ENCODE measurements at regions not wholly inside any gene's neighbourhood (a gene's known extent, or its start where the extent isn't known, plus 50 kb on each side); places are given as distances from the start of the nearest gene placed in this dataset.

DNA sequence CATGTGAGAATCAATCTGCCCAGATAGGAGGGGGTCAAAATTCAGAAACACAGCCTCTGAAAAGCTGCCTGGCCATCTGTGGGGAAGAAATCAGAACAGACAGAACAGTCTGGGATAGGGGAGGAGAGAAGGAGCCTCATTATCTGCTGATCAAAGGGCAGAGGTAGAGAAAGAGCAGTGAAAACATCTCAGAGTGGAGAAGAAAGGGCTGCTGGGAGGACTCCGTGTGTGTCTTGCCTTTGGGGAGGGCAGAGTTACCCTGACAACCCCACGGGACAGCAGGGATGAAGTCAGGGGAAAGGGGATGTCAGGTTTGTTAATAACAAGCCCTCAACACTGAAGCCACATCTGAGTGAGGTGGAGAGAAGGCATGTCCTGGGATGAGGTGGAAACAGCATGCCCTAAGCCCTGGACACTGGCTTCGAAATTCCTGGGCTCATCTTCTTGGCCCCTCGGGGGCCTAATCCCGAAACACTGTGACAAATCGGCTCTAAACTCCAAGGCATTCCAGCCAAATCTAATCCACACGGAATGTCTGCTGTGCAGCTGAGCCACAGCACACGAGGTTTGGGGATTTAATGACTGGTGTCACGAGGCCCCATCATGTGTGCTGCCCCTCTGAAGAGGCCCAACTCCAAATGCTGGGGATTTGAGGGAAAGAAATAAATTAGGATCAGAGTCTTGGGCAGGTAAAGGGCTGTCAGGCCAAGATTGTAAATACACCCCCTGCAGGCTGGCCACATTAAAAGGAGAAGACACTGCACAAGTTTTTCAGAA is 82.8 kb upstream of the FGFR2 start:
- ChIA-PET CTCF (no interaction called here), POLR2A (no interaction called here)
- Mint-ChIP-seq H3K4me3 (ENCODE audit: unreplicated experiment) (peak overlapping the region; percentile 6), H3K4me1 (ENCODE audit: low read depth, unreplicated experiment) (peaks cover 25% of the 10 kb centered on the region), H3K27me3 (ENCODE audit: insufficient read depth, unreplicated experiment) (no peaks in the 10 kb centered on the region), H3K27ac (ENCODE audit: unreplicated experiment) (peak overlapping the region; percentile 77), H3K9me3 (ENCODE audit: unreplicated experiment) (no peaks in the 10 kb centered on the region), H3K36me3 (ENCODE audit: insufficient read depth, unreplicated experiment) (no peaks in the 10 kb centered on the region)
- no TSS peak for BruUV-seq (replicated peaks)
- H3K27me3 ChIP-seq (replicated peaks; ENCODE audit: control insufficient read depth, insufficient read depth, low read length), result no peaks in the 10 kb centered on the region
- peak in 1 of 2 experiments; percentile 16 for DNase-seq
- TF ChIP-seq, protein P1, sequence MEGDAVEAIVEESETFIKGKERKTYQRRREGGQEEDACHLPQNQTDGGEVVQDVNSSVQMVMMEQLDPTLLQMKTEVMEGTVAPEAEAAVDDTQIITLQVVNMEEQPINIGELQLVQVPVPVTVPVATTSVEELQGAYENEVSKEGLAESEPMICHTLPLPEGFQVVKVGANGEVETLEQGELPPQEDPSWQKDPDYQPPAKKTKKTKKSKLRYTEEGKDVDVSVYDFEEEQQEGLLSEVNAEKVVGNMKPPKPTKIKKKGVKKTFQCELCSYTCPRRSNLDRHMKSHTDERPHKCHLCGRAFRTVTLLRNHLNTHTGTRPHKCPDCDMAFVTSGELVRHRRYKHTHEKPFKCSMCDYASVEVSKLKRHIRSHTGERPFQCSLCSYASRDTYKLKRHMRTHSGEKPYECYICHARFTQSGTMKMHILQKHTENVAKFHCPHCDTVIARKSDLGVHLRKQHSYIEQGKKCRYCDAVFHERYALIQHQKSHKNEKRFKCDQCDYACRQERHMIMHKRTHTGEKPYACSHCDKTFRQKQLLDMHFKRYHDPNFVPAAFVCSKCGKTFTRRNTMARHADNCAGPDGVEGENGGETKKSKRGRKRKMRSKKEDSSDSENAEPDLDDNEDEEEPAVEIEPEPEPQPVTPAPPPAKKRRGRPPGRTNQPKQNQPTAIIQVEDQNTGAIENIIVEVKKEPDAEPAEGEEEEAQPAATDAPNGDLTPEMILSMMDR (IDR thresholded peaks at IDR 0.05; ENCODE audit: insufficient read depth in 1 of 2, low read depth in 1 of 2, low read length in 1 of 2, severe bottlenecking in 1 of 2, unreplicated experiment in 1 of 2), result peak in 1 of 2 experiments; percentile 12
- H3K4me3 ChIP-seq (ENCODE audit: low read depth, low read length), result no peak overlapping the region
- H3K36me3 ChIP-seq (ENCODE audit: control insufficient read depth, insufficient read depth, low read length), result no peaks in the 10 kb centered on the region
- peaks cover 28% of the 10 kb centered on the region for H3K4me1 ChIP-seq
- intact Hi-C loops (cut with micrococcal nuclease; ENCODE audit: unreplicated experiment), result loop anchor here (2.0 kb wide), 1 partner anchor 18 kb away; no protein-coding TSS in a partner anchor
- H3K9me3 ChIP-seq, result peaks cover 3% of the 10 kb centered on the region; the same call in 1 of the 2 replicates

DNA sequence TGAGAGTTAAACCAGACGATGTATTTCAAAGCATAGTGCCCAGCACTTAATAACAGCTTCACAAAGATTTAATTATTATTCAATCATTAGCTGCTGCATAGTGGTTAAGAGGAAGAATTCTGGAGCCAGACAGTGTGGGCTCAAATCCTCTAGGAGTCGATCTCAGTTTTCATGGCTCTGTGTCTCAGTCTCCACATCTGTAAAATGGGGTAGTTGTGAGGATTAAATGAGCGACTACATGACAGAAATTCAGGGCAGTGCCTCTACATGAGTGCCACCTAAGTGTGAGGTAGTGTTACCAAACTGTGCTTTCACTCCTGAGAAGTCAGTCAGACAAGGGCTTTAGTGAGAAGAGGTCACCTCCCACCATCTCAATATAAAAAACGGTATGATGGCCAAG is 81.7 kb upstream of the FGFR2 start:
- peak overlapping the region; percentile 77 for H3K27ac Mint-ChIP-seq (ENCODE audit: unreplicated experiment)
- peaks cover 20% of the 10 kb centered on the region for H3K4me1 Mint-ChIP-seq (ENCODE audit: low read depth, unreplicated experiment)
- no peaks in the 10 kb centered on the region for H3K36me3 Mint-ChIP-seq (ENCODE audit: insufficient read depth, unreplicated experiment)
- H3K9me3 ChIP-seq, result peaks cover 3% of the 10 kb centered on the region; the same call in 1 of the 2 replicates
- no peak for DNase-seq
- intact Hi-C loops (cut with micrococcal nuclease; ENCODE audit: unreplicated experiment), result loop anchor here (2.0 kb wide), 1 partner anchor 17 kb away; no protein-coding TSS in a partner anchor
- no peaks in the 10 kb centered on the region for H3K27me3 ChIP-seq (replicated peaks; ENCODE audit: control insufficient read depth, insufficient read depth, low read length)
- ChIA-PET CTCF (no interaction called here), POLR2A (no interaction called here)
- H3K36me3 ChIP-seq (ENCODE audit: control insufficient read depth, insufficient read depth, low read length), result no peaks in the 10 kb centered on the region
- H3K9me3 Mint-ChIP-seq (ENCODE audit: unreplicated experiment), result peaks cover 6% of the 10 kb centered on the region
- peaks cover 28% of the 10 kb centered on the region for H3K4me1 ChIP-seq
- no TSS peak for BruUV-seq (replicated peaks)
- no peak overlapping the region for H3K4me3 Mint-ChIP-seq (ENCODE audit: unreplicated experiment)
- TF ChIP-seq, protein P1 (IDR thresholded peaks at IDR 0.05; ENCODE audit: insufficient read depth in 1 of 2, low read depth in 1 of 2, low read length in 1 of 2, severe bottlenecking in 1 of 2, unreplicated experiment in 1 of 2), result no peak
- no peaks in the 10 kb centered on the region for H3K27me3 Mint-ChIP-seq (ENCODE audit: insufficient read depth, unreplicated experiment)
- no peak overlapping the region for H3K4me3 ChIP-seq (ENCODE audit: low read depth, low read length)

DNA sequence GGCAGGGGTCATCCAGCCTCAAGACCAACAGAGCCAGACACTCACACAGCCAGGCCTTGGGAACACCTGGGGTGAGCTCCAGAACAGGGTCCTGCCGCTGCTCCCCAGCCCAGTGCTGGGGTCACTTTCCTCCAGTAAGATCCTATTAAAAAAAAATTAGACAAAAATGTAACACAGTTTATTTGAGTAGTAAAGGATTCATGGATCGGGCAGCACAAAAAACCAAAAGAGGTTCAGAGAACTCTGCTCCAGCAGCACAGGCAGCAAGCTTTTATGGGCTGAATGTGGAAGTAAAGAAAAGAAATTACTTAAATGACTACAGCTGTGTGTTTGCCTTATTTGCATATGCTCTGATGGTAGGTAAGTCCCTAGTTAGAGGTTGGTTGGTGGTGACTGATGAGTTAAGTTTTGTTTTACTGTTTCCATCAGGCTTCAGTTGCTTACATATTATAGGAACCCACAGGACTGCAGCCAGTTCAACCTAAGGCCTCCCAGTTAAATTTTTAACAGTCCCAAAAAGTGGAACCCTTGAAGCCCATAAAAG is 80.5 kb upstream of the FGFR2 start:
- H3K27me3 Mint-ChIP-seq (ENCODE audit: insufficient read depth, unreplicated experiment), result no peaks in the 10 kb centered on the region
- Histone ChIP-seq H3K27me3 (replicated peaks; ENCODE audit: control insufficient read depth, insufficient read depth, low read length) (no peaks in the 10 kb centered on the region), H3K4me1 (peaks cover 22% of the 10 kb centered on the region), H3K4me3 (ENCODE audit: low read depth, low read length) (no peak overlapping the region), H3K36me3 (ENCODE audit: control insufficient read depth, insufficient read depth, low read length) (no peaks in the 10 kb centered on the region), H3K9me3 (peaks cover 10% of the 10 kb centered on the region)
- no peak overlapping the region for H3K4me3 Mint-ChIP-seq (ENCODE audit: unreplicated experiment)
- TF ChIP-seq, protein P1 (IDR thresholded peaks at IDR 0.05; ENCODE audit: insufficient read depth in 1 of 2, low read depth in 1 of 2, low read length in 1 of 2, severe bottlenecking in 1 of 2, unreplicated experiment in 1 of 2), result no peak
- H3K9me3 Mint-ChIP-seq (ENCODE audit: unreplicated experiment), result peaks cover 10% of the 10 kb centered on the region
- peaks cover 20% of the 10 kb centered on the region for H3K4me1 Mint-ChIP-seq (ENCODE audit: low read depth, unreplicated experiment)
- CTCF ChIA-PET, result interaction anchor here (0.6 kb wide), 1 partner anchor 58 kb away, joined by 8 read pairs; no protein-coding TSS in a partner anchor
- DNase-seq, result no peak
- POLR2A ChIA-PET, result no interaction called here
- intact Hi-C loops (cut with micrococcal nuclease; ENCODE audit: unreplicated experiment), result no loop called here
- BruUV-seq (replicated peaks), result no TSS peak
- H3K36me3 Mint-ChIP-seq (ENCODE audit: insufficient read depth, unreplicated experiment), result no peaks in the 10 kb centered on the region
- no peak overlapping the region for H3K27ac Mint-ChIP-seq (ENCODE audit: unreplicated experiment)
